T-helper 2 cell treated with Interferon-gamma antibody and Interleukin-4, amounts not matched to agents 100 ng/mL and 5 ng/mL, for 36 hours (primary cell): ENCODE measurements at regions not wholly inside any gene's neighbourhood (a gene's known extent, or its start where the extent isn't known, plus 50 kb on each side); places are given as distances from the start of the nearest gene placed in this dataset.

ENCODE experiments used
- intact Hi-C: fragments of 100-400 bp; cut with micrococcal nuclease; formaldehyde crosslinking; loops from one replicate; pipeline ENCODE4 v1.15.1; 2023

DNA sequence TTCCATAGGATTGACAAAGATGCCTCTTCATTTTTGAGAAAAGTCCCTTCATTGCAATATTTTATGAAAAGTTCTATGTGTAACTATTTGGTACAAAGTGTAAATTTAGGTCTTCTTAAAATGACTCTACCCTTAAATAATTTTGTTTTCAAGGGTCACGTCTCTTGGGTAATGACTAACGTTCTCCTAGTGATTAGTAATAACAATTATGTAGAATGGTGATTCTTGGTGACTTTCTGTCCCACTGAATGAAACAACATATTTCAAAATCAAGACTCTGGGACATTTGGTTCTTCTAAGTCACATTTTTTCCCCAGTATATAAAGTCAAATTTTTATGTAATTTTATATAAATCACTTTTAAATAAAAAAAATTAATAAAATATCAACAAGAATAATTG is 277.5 kb upstream of the ADAMTS5 start:
- intact Hi-C loops, result no loop called here

DNA sequence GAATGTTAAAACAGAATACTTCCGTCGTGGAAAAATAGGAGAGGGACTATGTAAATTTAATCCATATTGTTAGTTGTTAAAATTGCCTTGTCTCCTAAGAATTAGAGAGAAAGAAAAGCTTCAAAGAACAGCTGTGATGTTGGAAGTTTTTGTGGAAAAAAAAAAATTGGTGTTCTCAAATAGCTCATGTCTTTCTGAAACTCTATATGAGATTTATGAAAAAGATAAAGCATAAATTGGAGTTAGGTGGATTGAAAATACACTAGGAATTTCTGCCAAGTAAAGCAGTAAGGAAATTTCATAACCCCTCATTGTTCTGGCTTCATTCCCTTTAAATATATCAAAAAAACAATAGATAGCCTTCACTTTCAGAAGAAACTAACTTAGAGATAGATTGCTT is 274.0 kb upstream of the ADAMTS5 start:
- intact Hi-C loops, result no loop called here

DNA sequence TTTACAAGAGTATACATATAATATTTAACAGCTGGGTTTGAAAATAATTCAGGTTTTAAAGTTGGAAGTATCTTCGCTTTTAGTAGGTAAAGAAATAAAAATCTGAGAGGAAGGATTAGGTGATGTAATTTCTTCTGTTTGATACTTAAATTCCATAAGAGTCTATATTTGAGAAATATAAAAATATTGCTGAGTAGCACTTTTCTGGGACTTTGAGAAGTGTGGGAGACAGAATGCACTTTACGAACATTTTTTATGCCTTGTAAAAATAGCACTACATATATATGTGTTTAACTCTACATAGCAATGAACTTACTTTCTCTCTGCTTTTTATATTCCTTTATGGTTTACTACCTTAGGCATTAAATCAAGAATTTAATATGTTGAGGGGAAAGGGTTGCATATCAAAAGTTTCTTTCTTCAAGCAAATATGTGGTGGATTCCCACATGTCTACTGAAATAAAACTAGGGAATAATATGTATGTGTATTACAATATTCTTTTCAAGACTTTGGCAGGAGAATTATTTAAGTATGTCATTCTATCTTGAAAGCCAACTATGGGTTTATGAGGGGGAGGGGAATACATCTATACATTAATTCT is 266.7 kb upstream of the ADAMTS5 start:
- intact Hi-C loops, result no loop called here

DNA sequence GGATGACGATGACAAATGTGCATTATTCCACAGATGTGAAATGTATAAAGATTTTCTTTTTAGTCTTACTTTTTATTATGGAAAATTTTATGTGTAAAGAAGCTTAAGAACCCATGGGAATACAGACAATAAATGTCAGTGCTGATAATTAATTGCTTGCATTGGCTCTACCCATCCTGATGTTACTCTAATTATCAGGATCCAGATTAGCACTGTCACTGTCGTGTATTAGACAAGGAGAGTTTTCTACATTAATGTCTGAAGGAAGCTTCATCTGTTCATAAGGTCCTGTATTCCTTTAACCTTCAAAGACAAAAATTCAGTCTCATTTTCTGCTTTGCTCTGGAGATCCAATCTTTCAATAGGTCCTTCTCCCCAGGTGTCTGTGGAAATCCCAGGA is 259.1 kb upstream of the ADAMTS5 start:
- intact Hi-C loops, result no loop called here

DNA sequence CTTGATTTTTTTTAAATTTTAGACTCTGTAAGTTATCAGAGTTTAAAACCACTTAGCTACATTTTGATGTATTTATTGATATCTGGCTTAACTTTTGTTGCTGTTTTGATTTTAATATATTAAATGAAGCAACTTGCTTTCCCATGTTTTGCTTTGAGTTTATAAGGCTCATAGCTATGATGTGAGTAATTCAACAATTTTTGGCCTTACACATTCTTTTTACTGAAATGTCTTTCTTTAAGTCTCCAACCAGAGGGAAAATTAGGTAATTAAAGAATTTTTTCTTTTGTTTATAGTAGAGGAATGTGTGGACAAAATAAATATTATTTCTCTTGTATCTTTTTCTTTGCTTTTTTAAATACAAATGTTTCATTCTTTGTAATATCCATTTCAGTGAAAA is 258.3 kb upstream of the ADAMTS5 start:
- intact Hi-C loops, result no loop called here

DNA sequence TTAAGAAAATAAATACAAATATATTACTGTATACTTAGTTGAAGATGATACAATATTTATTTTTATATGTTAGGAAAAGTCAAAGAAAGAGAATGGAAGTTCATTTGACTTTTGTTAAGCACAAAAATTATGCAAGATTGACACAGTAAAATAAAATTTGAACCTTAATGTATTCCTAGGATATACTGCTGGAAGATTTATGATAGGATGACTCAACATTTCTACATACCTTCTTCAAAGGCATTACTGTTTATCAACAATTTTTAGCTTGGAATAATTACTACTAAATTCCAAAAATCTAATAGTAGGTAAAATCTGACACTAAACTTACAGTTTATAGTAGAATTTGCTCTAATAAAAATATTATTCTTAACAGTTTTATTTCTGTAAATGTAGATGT is 257.3 kb upstream of the ADAMTS5 start:
- intact Hi-C loops, result no loop called here

DNA sequence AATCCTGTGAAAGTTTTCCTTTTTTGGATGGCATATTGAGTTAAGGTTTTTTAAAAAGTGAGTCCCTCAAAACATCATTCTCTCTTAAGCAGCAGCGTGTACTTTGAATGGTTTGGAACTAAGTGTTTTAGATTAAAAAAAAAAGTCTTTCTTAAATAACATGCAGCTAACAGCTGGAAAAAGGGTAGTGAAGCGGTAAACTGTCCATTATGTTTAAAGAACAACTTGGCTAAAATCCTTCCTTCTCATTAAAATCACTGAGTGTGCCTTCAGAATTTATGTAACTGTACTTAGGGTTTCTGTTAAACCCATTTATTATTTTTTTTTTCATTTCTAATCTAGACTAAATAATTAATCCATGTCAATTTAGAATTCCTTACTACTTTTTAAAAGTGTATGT is 254.2 kb upstream of the ADAMTS5 start:
- intact Hi-C loops, result no loop called here

DNA sequence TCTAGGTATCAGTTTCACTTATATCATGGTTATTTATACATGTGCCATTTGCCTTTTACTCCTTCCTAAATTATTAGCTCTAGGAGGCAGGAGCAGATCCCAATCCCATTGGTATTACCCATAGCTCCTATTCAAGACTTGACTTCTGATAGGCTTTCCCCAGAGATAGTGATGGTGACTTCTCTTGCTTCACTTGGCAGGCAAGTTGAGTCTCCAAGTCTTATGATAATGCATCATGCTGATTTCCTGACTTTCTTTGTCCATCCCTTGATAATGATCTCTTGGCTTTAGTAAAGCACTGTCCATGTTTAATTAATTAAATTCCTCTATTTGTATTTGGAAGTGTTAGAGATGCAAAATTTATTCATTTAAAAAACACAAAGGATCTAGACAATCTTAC is 253.5 kb upstream of the ADAMTS5 start:
- intact Hi-C loops, result no loop called here

DNA sequence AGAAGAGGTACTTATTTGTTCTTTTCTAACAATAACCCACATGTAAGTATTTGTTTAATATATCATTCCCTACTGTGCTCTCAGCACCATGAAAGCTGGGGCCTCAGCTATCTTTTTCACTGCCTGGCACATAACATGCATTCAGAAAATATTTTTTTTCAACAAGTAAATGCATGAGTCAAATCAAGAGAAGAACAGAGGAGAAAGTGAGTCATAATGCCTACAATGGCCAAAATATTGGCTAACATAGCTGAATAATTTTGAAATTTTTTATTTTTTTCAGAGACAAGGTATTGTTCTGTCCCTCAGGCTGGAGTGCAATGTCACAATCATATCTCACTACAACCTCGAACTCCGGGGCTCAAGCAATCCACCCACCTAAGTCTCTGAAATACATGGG is 252.2 kb upstream of the ADAMTS5 start:
- intact Hi-C loops, result no loop called here

DNA sequence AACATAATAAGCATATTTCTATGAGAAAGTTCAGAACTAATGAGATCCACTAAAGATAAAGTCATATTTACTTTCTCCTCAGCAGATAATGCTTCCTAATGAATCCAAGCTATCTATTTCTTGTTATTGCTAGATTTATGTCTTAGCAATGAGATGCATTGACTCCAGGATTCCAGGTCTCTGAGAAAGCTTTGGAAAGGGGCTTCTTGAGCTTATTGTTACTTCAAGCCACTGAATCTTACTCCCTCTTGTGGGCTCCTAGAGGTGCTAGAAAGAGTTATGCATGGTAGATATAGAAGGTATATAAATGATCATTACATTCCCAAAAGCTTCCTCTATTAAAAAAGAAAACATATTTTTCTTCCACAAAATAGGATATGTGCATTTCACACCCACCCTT is 246.4 kb upstream of the ADAMTS5 start:
- intact Hi-C loops, result no loop called here

DNA sequence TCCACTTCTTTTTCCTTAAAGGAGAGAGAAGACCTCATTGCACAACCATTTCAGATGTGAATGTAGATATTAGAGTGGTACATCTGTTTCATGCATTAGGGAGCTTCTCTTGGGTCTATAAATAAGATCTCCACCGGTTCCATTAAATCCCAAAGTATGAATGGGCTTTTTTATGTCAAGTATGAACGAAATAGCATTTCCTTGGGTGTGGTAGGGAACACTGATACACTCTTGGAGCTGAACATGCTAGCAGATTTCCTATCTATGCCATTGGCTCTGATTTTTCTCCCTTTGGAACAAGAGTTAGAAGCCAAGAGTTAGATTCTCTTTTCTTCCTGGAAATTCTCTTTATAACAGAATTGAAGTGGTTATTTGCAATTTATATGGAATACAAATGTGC is 245.6 kb upstream of the ADAMTS5 start:
- intact Hi-C loops, result no loop called here

DNA sequence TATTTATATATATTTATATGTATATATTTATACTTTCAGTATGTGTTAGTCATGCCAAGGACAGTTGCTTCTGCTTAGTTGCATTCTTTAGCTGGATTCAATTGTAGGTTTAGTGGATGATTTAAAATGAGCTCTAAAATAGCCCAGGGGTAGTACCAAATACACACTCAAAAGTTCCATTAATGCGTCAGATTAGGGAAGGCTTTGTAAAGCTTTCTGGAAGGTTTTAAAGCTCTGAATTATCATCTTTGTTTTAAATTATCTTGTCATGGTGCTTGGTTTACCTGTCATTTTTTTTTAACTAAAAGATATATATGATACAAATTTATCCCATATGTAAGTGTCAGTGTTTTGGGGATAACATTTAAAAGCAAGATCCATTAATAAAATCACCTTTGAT is 242.7 kb upstream of the ADAMTS5 start:
- intact Hi-C loops, result no loop called here

DNA sequence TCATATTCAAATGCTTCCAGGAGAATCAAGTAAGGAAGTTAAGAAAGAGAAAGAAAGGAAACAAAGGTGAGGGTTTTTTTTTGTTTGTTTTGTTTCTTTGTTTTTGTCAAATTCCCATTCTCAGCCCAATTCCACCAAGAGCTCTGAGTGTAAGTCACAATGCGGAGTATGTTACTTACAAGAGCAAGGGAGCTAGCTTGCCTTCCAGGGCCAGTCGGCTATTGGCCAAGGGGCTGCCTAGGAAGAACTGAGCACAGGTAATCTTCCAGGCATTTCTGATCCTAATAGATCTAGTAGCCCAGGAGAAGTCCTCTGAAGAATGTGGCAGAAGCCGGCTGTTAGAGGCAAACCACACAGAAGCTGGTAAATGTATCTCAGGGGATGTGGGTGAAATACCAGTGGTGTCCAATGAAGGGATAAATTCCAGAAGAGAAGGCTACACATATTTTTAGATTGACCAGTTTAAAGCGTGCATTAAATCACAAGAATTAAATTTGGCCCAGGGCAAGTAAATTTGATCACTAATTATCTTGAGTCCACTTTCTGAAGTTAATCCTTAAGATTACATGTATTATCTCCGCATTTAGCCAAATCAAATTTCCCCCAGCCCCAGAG is 239.6 kb upstream of the ADAMTS5 start:
- intact Hi-C loops, result no loop called here

DNA sequence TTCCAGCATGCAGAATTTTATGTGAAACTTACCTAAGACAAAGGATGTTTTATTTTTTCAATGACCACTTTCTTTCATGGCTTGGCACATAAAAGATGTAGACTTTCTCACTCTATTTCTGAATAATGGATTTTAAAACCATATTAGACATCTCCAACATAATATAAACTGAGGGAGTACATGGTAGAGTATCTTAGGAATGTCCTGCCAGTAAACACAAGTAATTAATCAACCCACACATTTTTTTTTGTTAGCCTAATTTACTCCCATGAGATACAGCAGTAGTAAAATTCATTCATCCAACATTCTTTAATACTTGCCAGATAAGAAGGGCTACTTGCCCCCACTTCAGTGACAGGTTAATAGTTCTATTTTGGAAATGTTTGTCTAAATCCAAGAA is 235.4 kb upstream of the ADAMTS5 start:
- intact Hi-C loops, result no loop called here

DNA sequence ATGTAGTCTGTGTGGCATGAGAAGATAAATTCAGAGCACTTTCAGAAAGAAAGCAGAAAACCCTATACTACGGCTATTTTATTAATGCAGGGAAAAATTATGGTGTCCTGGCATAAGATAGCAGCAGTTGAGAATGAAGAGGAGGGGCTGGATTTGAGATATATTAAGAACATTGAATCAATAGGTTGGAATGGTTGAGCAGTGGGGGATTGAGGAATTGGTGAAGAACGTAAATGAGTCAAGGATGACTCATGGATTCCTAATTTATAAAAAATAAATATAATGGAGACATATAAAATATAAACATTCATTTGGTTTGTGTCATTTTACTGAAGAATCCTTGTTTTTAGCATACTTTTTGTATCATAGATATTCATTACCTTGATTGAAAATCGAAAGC is 234.3 kb upstream of the ADAMTS5 start:
- intact Hi-C loops, result no loop called here

DNA sequence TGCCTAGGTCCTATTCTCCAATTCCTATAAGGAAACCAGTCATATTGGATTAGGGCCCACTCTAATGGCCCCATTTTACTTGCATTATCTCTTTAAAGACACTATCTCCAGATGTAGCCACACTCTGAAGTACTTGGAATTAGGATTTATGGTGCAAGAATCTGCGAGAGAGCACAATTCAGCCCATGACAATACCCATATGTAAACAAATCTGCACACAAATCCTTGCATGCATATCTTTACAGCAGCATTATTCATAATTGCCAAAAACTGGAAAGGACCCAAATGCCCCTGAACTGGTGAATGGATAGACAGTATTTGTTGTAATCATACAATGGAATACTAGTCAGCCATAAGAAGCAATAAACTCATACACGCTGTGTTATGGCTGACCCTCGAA is 229.8 kb upstream of the ADAMTS5 start:
- intact Hi-C loops, result no loop called here

DNA sequence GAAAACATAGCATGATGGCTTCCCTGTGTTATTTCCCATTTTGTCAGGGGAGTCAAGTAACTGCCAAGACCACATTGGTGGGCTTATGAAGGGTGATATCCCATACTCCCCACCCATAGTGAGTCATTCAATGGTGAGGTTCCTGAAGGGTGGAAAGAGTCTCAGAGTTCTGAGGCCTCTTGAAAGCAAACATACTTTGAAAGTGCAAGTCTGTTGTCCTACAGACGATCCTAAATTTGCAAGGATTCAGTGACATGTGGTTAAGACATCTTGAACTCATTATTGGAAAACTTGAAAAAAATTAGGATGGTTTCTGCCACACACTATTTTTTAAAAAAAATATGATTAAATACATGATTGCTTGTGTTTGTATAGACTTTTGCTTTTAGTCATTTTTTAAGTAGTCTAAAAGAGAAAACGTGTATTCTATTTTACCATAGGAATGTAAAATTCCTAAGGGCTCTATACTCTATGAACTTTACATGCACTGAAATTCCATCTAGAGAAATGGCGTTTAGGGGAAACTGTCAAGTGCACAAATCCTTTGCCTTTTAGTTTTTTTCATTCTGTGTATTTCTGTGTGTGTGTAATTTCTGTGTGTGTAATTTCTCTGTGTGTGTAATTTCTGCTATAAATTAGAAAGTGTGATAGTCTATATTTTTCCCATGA is 225.5 kb upstream of the ADAMTS5 start:
- intact Hi-C loops, result no loop called here

DNA sequence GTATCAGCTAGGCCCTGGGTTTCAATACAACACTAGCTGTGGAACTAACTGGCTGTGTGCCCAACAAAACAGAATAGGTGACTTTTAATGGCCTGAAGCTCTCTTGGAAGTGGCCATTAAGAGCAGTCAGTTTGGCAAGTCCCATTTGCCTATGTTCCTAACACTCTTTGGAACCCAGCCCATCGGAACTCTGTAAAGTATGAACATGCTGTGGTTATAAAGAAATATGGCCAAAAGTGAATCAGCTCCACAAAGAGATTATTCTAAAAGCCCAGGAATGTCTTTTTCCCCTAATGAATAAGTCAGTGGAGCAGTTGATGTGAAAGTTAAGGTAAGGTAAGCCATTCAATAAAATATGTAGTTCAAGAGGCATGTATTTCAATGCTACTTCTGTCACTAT is 223.7 kb upstream of the ADAMTS5 start:
- intact Hi-C loops, result no loop called here

DNA sequence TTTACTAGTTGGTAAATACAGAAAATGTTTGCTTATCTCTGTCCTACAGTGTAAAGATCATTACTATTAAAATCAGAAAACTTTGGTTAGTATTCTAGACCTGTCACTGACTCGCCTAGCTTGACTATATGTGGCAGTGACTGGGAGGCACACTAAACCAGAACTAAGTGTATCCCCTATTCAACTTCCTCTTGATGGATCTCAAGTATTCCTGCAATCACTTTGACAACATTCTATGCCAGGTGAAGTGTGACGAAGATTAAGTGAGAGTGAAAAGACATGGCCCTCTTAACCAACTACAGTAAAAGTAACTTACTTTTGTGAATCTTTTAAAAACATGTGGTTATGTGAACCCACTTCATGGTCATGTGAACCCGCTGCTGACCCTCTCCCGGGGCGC is 223.0 kb upstream of the ADAMTS5 start:
- intact Hi-C loops, result no loop called here

DNA sequence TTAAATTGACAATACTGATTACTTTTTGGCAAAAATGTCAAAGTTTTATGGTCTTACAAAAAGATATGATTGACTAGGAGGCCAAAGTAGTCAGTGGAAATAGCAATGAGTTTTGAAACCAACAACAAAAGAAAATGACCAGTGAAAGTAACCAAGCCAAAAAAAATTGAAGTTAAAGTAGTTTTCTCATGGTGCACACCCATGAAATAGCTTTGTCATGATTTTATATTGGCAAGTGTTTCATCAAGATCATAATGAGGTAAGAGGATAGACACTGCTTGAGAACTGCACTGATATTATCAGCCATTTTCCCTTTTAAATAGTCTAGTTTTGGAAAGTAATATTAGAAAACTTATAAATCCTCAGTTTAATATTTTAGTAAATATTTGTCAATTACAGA is 206.2 kb upstream of the ADAMTS5 start:
- intact Hi-C loops, result no loop called here

DNA sequence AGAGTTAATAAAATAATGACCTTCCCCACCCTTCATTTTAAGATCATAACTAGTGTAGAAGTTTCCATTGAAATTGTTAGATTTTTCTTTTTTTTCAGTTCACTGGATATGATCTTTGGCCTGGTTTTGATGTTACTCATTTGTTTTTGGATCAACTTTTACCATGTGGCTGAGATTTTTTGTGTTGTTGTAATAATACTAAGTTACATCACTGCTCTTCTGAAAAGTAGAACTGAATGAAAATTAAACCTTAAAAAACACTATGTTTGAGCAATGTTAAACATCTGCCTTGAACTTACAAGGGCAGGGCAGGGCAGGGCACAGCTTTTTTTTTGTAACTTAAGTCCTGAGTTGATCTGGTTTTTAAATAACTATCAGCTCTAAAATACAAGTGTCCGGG is 204.8 kb upstream of the ADAMTS5 start:
- intact Hi-C loops, result no loop called here

DNA sequence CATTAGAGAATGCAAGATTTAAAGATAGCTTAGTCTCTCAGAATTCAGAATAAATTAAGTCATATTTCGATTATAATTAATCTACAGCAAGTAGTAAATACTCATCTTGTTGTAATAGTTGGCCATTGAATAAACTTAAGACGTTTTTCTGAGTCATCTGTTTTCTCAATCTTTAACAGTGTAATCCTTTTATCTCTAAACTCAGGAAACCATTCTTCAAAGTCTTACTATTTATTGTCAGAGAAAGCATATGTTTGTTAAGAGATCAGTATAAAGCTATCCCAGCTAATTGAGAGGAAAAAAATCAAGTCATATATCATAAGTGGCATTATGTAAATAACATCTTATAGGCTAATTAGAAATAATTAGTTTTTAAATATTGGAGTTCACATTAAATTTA is 201.2 kb upstream of the ADAMTS5 start:
- intact Hi-C loops, result no loop called here
